Panc1 (cell line): ENCODE measurements at regions not wholly inside any gene's neighbourhood (a gene's known extent, or its start where the extent isn't known, plus 50 kb on each side); places are given as distances from the start of the nearest gene placed in this dataset.
A peak's percentile ranks its signal among the peaks of the same experiment; 100 is the strongest.

Experiments
- ATAC-seq: fragments of 200-7000 bp; cut with Tn5 transposase; 2 replicates; pipeline ENCODE4 v1.9.1; 2020; ENCODE audit warnings: mild to moderate bottlenecking, moderate library complexity
- BruUV-seq: library from RNA; stranded (reverse); fragments of 400-500 nt; replicated peaks from 2 replicates; lab custom pipeline; 2021; lab: Mats Ljungman, UMichigan
- CTCF ChIA-PET: fragments of 300-600 bp; sonication (Branson Sonifier 250); formaldehyde crosslinking; loops from one replicate; lab custom pipeline; 2022; ENCODE audit warnings: antibody characterized with exemption; lab: Charles Lee
- POLR2A ChIA-PET: fragments of 300-600 bp; sonication (Branson Sonifier 250); formaldehyde crosslinking; loops from one replicate; lab custom pipeline; 2022; ENCODE audit warnings: antibody characterized with exemption; lab: Charles Lee
- DNase-seq: peaks from one replicate; pipeline ENCODE4 v3.0.0-alpha.2; 2010; ENCODE audit warnings: low read depth, low spot score
- H3K27ac ChIP-seq: 2 replicates; pipeline ENCODE4 v1.5.1; 2011; ENCODE audit warnings: mild to moderate bottlenecking, low read length, inconsistent platforms
- H3K27me3 ChIP-seq: fragments of 200-500 bp; sonication (Bioruptor generic); 2 replicates; pipeline ENCODE4 v1.6.0; 2014; ENCODE audit warnings: low read length, inconsistent platforms; ENCODE audit not compliant: control insufficient read depth, insufficient read depth
- H3K36me3 ChIP-seq: fragments of 200-500 bp; sonication (Bioruptor generic); 2 replicates; pipeline ENCODE4 v1.5.1; 2014; ENCODE audit warnings: inconsistent platforms, mild to moderate bottlenecking, low read length, moderate library complexity; ENCODE audit not compliant: control insufficient read depth, insufficient read depth
- H3K4me1 ChIP-seq: 2 replicates; pipeline ENCODE4 v1.5.1; 2011; ENCODE audit warnings: inconsistent platforms, mild to moderate bottlenecking, low read length, moderate library complexity; ENCODE audit not compliant: control insufficient read depth, insufficient read depth
- H3K4me3 ChIP-seq, 2 experiments: 2 replicates each; pipeline ENCODE4 v1.5.1; 2011 to 2012; ENCODE audit warnings: low read depth in 2 of 2, low read length in 2 of 2, mild to moderate bottlenecking in 2 of 2, inconsistent platforms in 1 of 2, moderate library complexity in 1 of 2
- H3K9me3 ChIP-seq: fragments of 200-500 bp; sonication (Bioruptor generic); 2 replicates; pipeline ENCODE4 v1.5.1; 2014; ENCODE audit warnings: low read depth, mild to moderate bottlenecking, inconsistent platforms, low read length, moderate library complexity; ENCODE audit not compliant: control insufficient read depth, insufficient read depth
- CTCF ChIP-seq: fragments of 450-650 bp; IDR thresholded peaks from 2 replicates; pipeline ENCODE4 v1.5.1; 2017; ENCODE audit warnings: mild to moderate bottlenecking
- POLR2AphosphoS5 ChIP-seq: IDR thresholded peaks from 2 replicates; pipeline ENCODE4 v1.6.1; 2012; ENCODE audit warnings: mild to moderate bottlenecking, low read depth, low read length, moderate library complexity
- REST ChIP-seq, 2 experiments: IDR thresholded peaks; 2 replicates each; pipeline ENCODE4 v1.6.1; 2011 to 2012; ENCODE audit warnings: low read depth in 2 of 2, control low read depth in 1 of 2, low read length in 1 of 2, mild to moderate bottlenecking in 1 of 2, moderate library complexity in 1 of 2; ENCODE audit not compliant: insufficient read depth in 1 of 2
- SIN3A ChIP-seq: IDR thresholded peaks from 2 replicates; pipeline ENCODE4 v1.6.1; 2012; ENCODE audit warnings: low read depth, mild to moderate bottlenecking, low read length, moderate library complexity, borderline replicate concordance; ENCODE audit not compliant: insufficient read depth
- TCF7L2 ChIP-seq: IDR thresholded peaks from 2 replicates; pipeline ENCODE4 v1.6.1; 2011; ENCODE audit warnings: mild to moderate bottlenecking, low read depth, low read length, inconsistent platforms
- in situ Hi-C: cut with HindIII; loops from 2 replicates; pipeline ENCODE4 v1.10.0; 2016; ENCODE audit warnings: low sequenced_read_pairs, low pct_unique_long_range_greater_than_20kb
- intact Hi-C: fragments of 100-400 bp; cut with micrococcal nuclease; formaldehyde crosslinking; loops from one replicate; pipeline ENCODE4 v1.10.0; 2022; ENCODE audit not compliant: unreplicated experiment

- POLR2A ChIA-PET = no interaction called here
- CTCF ChIA-PET = no interaction called here
- H3K4me1 ChIP-seq = no peaks in the 10 kb centered on the region
- ATAC-seq (peak; percentile 75), DNase-seq (no peak)
- no peak overlapping the region for H3K4me3 ChIP-seq
- no TSS peak for BruUV-seq
- no peaks in the 10 kb centered on the region for H3K27me3 ChIP-seq
- H3K9me3 ChIP-seq = no peaks in the 10 kb centered on the region
- no peaks in the 10 kb centered on the region for H3K36me3 ChIP-seq
- intact Hi-C loops = no loop called here
- H3K27ac ChIP-seq = peak overlapping the region; percentile 35; the same call in 1 of the 2 replicates
- TF ChIP-seq TCF7L2 = no peak
- no peak for TF ChIP-seq REST (IDR thresholded peaks at IDR 0.05; ENCODE audit: insufficient read depth in 1 of 2, low read depth in 2 of 2, low read length in 1 of 2)
- TF ChIP-seq SIN3A = no peak
- TF ChIP-seq POLR2AphosphoS5 = no peak
- TF ChIP-seq CTCF = no peak
- in situ Hi-C loops = no loop called here
Measured at GRCh38 chr2:163863073-163863472, 127.3 kb upstream of the FIGN start.

DNA sequence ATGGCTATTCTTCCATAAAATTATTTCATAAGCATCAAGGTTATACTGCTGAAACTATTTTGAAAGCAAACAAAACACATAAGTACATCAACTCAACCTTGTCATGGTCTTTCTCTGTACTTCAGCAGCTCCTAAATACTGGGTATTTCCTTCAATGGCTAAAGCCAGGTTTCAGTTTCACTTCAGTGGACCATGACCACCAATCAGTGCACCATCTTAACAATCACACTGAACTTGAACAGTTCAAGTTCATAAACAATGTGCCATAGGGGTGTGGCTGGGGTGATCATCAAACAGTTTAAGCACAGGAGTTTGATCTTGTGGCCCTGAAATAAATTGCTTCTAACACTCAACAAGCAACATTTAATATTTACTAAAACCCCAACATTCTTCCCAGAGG is 124.1 kb upstream of the FIGN start:
- TF ChIP-seq CTCF = no peak
- TF ChIP-seq REST (IDR thresholded peaks at IDR 0.05; ENCODE audit: insufficient read depth in 1 of 2, low read depth in 2 of 2, low read length in 1 of 2) = no peak
- no peak for TF ChIP-seq TCF7L2
- no peak for TF ChIP-seq POLR2AphosphoS5
- TF ChIP-seq SIN3A = no peak
- CTCF ChIA-PET = no interaction called here

More for the DNA sequence above, 124.1 kb upstream of the FIGN start:
- Histone ChIP-seq H3K9me3 (no peaks in the 10 kb centered on the region), H3K27me3 (no peaks in the 10 kb centered on the region), H3K36me3 (no peaks in the 10 kb centered on the region), H3K27ac (peak overlapping the region; percentile 57; the same call in 1 of the 2 replicates), H3K4me3 (peak overlapping the region in 1 of 2 experiments; percentile 17; a peak in 1 of 4 replicates), H3K4me1 (no peaks in the 10 kb centered on the region)
- no peak for DNase-seq
- intact Hi-C loops (no loop called here), in situ Hi-C loops (no loop called here)
- POLR2A ChIA-PET = no interaction called here
- no TSS peak for BruUV-seq
- ATAC-seq = peak; percentile 72
